Astrocyte (in vitro differentiated cells and primary cell): ENCODE measurements at regions not wholly inside any gene's neighbourhood (a gene's known extent, or its start where the extent isn't known, plus 50 kb on each side); places are given as distances from the start of the nearest gene placed in this dataset.

Experiments
- DNase-seq: peaks from one replicate; pipeline ENCODE4 v3.0.0-alpha.2; 2010; ENCODE audit warnings: low read depth
- FAIRE-seq: peaks from 2 replicates; lab custom pipeline; 2011; peaks lifted over from hg19 to GRCh38; lab: Jason Lieb, UNC
- H2AFZ ChIP-seq: 2 replicates; pipeline ENCODE4 v1.6.0; 2012; ENCODE audit warnings: low read depth, low read length, inconsistent platforms
- H3K27ac ChIP-seq: 2 replicates; pipeline ENCODE4 v1.5.1; 2011; ENCODE audit warnings: low read depth, low read length, inconsistent platforms
- H3K27me3 ChIP-seq: 2 replicates; pipeline ENCODE4 v1.6.0; 2011; ENCODE audit warnings: low read length, inconsistent platforms; ENCODE audit not compliant: insufficient read depth
- H3K36me3 ChIP-seq: 2 replicates; pipeline ENCODE4 v1.5.1; 2011; ENCODE audit warnings: low read length, inconsistent platforms; ENCODE audit not compliant: insufficient read depth
- H3K4me1 ChIP-seq: 2 replicates; pipeline ENCODE4 v1.5.1; 2011; ENCODE audit warnings: low read length, inconsistent platforms; ENCODE audit not compliant: insufficient read depth
- H3K4me2 ChIP-seq: 2 replicates; pipeline ENCODE4 v1.6.0; 2012; ENCODE audit warnings: low read length, inconsistent platforms
- H3K4me3 ChIP-seq: 2 replicates; pipeline ENCODE4 v1.5.1; 2011; ENCODE audit warnings: low read depth, mild to moderate bottlenecking, low read length, inconsistent platforms; ENCODE audit not compliant: insufficient read depth
- H3K79me2 ChIP-seq: 2 replicates; pipeline ENCODE4 v1.6.0; 2012; ENCODE audit warnings: mild to moderate bottlenecking, low read length, inconsistent platforms; ENCODE audit not compliant: insufficient read depth
- H3K9ac ChIP-seq: 2 replicates; pipeline ENCODE4 v1.6.0; 2012; ENCODE audit warnings: mild to moderate bottlenecking, low read length, inconsistent platforms
- H3K9me3 ChIP-seq: 2 replicates; pipeline ENCODE4 v1.5.1; 2012; ENCODE audit warnings: low read depth, mild to moderate bottlenecking, low read length, inconsistent platforms; ENCODE audit not compliant: insufficient read depth
- H4K20me1 ChIP-seq: 2 replicates; pipeline ENCODE4 v1.6.0; 2012; ENCODE audit warnings: low read length, inconsistent platforms; ENCODE audit not compliant: insufficient read depth
- H3K27ac Mint-ChIP-seq: one replicate; pipeline ENCODE4 v1.8.0; 2021; ENCODE audit warnings: mild to moderate bottlenecking, mixed read lengths; ENCODE audit not compliant: unreplicated experiment
- H3K27me3 Mint-ChIP-seq: one replicate; pipeline ENCODE4 v1.8.0; 2021; ENCODE audit warnings: low read depth, mixed read lengths; ENCODE audit not compliant: unreplicated experiment
- H3K36me3 Mint-ChIP-seq: one replicate; pipeline ENCODE4 v1.8.0; 2021; ENCODE audit warnings: low read depth, mixed read lengths; ENCODE audit not compliant: unreplicated experiment
- H3K4me1 Mint-ChIP-seq: one replicate; pipeline ENCODE4 v1.8.0; 2021; ENCODE audit warnings: low read depth, mixed read lengths; ENCODE audit not compliant: unreplicated experiment
- H3K4me3 Mint-ChIP-seq: one replicate; pipeline ENCODE4 v1.8.0; 2021; ENCODE audit warnings: mild to moderate bottlenecking, moderate library complexity, mixed read lengths; ENCODE audit not compliant: unreplicated experiment
- H3K9me3 Mint-ChIP-seq: one replicate; pipeline ENCODE4 v1.8.0; 2021; ENCODE audit warnings: mild to moderate bottlenecking, mixed read lengths; ENCODE audit not compliant: unreplicated experiment
- EZH2 ChIP-seq: IDR thresholded peaks from 2 replicates; pipeline ENCODE4 v1.6.1; 2012; ENCODE audit warnings: mild to moderate bottlenecking, low read length, inconsistent platforms; ENCODE audit not compliant: insufficient read depth
- TF ChIP-seq, protein P1 (sequence below): IDR thresholded peaks from 2 replicates; pipeline ENCODE4 v1.5.1; 2011; ENCODE audit warnings: low read depth, mild to moderate bottlenecking, inconsistent platforms, low read length, moderate library complexity; ENCODE audit not compliant: insufficient read depth

DNA sequence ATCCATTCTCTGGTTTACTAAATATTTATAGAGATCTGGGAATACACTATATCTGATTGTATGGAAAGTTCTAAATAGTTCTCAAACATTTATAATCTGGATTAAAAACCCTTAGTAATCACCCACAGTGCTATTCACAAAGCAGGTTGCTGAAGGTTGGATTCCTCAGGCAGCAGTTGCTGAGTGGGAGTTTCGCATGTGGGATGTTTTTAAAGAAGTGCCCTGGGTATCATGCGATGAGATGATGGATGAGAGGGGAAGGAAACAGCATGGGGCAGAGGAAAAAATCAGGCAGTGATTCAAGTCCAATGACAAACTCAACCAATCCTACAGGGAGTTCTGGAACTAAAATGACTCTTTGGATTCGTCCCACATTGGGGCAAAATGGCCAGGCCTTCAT, 85.3 kb upstream of the GALNT2 start:
- no peak for FAIRE-seq
- H3K79me2 ChIP-seq = no peaks in the 10 kb centered on the region
- no peaks in the 10 kb centered on the region for H3K27me3 ChIP-seq
- Mint-ChIP-seq H3K9me3 (peaks cover 8% of the 10 kb centered on the region), H3K4me3 (no peak overlapping the region), H3K4me1 (peaks cover 9% of the 10 kb centered on the region), H3K27me3 (no peaks in the 10 kb centered on the region), H3K27ac (no peak overlapping the region), H3K36me3 (no peaks in the 10 kb centered on the region)
- no peaks in the 10 kb centered on the region for H3K36me3 ChIP-seq
- H3K27ac ChIP-seq = no peak overlapping the region
- H3K9ac ChIP-seq = no peak overlapping the region
- no peaks in the 10 kb centered on the region for H3K9me3 ChIP-seq
- DNase-seq = no peak
- no peak overlapping the region for H3K4me3 ChIP-seq
- no peaks in the 10 kb centered on the region for H4K20me1 ChIP-seq
- no peaks in the 10 kb centered on the region for H3K4me1 ChIP-seq
- H2AFZ ChIP-seq = no peak overlapping the region
- TF ChIP-seq, protein P1, sequence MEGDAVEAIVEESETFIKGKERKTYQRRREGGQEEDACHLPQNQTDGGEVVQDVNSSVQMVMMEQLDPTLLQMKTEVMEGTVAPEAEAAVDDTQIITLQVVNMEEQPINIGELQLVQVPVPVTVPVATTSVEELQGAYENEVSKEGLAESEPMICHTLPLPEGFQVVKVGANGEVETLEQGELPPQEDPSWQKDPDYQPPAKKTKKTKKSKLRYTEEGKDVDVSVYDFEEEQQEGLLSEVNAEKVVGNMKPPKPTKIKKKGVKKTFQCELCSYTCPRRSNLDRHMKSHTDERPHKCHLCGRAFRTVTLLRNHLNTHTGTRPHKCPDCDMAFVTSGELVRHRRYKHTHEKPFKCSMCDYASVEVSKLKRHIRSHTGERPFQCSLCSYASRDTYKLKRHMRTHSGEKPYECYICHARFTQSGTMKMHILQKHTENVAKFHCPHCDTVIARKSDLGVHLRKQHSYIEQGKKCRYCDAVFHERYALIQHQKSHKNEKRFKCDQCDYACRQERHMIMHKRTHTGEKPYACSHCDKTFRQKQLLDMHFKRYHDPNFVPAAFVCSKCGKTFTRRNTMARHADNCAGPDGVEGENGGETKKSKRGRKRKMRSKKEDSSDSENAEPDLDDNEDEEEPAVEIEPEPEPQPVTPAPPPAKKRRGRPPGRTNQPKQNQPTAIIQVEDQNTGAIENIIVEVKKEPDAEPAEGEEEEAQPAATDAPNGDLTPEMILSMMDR = no peak
- TF ChIP-seq EZH2 = no peak
- no peak overlapping the region for H3K4me2 ChIP-seq

DNA sequence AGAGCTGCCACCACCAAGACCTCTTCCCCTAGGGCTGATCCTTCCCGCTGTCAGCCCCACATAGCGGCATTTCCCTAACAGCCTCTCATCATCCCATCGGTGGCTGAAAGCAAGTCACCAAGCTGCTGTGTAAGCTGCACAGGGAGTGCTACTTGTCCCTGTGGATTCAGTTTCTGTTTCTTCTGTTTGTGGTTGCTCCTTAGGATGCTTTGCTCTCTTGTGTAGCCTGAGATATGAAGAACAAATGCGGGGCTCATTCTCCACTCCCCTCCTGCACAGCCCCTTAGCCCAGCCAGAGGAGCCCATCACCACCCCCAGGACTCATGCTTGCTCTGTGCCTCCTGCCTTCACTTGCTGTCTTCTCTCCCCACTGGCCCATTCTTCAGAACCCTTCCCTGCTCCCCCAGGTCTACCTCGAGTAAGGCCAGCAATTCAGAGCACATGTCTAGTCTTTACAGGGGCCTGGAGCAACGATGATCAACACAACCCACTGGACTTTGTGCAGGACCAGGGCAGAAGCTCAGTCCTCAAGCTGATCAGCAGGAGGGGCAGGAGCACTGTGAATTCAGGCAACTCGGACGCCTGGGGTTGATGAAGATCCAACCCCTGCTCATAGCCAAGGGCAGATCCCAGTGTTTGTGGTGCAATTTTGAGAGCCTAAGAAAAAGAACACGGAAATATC, 82.6 kb upstream of the GALNT2 start:
- no peak for FAIRE-seq
- H3K4me1 Mint-ChIP-seq = peaks cover 9% of the 10 kb centered on the region
- no peak overlapping the region for H3K4me3 Mint-ChIP-seq

More for the DNA sequence above, 82.6 kb upstream of the GALNT2 start:
- DNase-seq = no peak
- Histone ChIP-seq H3K27ac (no peak overlapping the region), H3K36me3 (no peaks in the 10 kb centered on the region), H3K9ac (no peak overlapping the region), H3K79me2 (no peaks in the 10 kb centered on the region), H3K4me2 (no peak overlapping the region), H3K9me3 (no peaks in the 10 kb centered on the region), H4K20me1 (no peaks in the 10 kb centered on the region), H3K4me3 (no peak overlapping the region), H2AFZ (no peak overlapping the region), H3K4me1 (no peaks in the 10 kb centered on the region), H3K27me3 (no peaks in the 10 kb centered on the region)
- H3K27me3 Mint-ChIP-seq = peaks cover 5% of the 10 kb centered on the region
- H3K9me3 Mint-ChIP-seq = peaks cover 6% of the 10 kb centered on the region
- no peak for TF ChIP-seq EZH2
- TF ChIP-seq, protein P1 = no peak
- no peaks in the 10 kb centered on the region for H3K36me3 Mint-ChIP-seq
- H3K27ac Mint-ChIP-seq = no peak overlapping the region
